Motor neuron (in vitro differentiated cells): ENCODE measurements at regions not wholly inside any gene's neighbourhood (a gene's known extent, or its start where the extent isn't known, plus 50 kb on each side); places are given as distances from the start of the nearest gene placed in this dataset.
A peak's percentile ranks its signal among the peaks of the same experiment; 100 is the strongest.

Experiments
- ATAC-seq, 8 experiments: fragments of 200-7000 bp; cut with Tn5 transposase; replicated peaks in 6 of 8; 2 replicates each; pipeline ENCODE4 v1.8.0; 2021; ENCODE audit warnings: mild to moderate bottlenecking in 8 of 8, moderate library complexity in 8 of 8
- H3K27ac ChIP-seq, 2 donors: fragments of 250-450 bp; sonication (Bioruptor Pico); 2 replicates each; pipeline ENCODE4 v1.9.0; 2021; ENCODE audit warnings: antibody characterized with exemption in 2 of 2, mild to moderate bottlenecking in 2 of 2, moderate library complexity in 1 of 2
- H3K4me1 ChIP-seq, 2 donors: fragments of 250-450 bp; sonication (Bioruptor Pico); replicated peaks in 1 of 2; 2 replicates each; pipeline ENCODE4 v1.6.1; 2021; ENCODE audit warnings: antibody characterized with exemption in 2 of 2, mild to moderate bottlenecking in 2 of 2, moderate library complexity in 1 of 2
- H3K4me3 ChIP-seq, 5 donors: fragments of 250-450 bp; sonication (Bioruptor Pico); 2 replicates each; pipeline ENCODE4 v1.9.0; 2021; ENCODE audit warnings: antibody characterized with exemption in 5 of 5, mild to moderate bottlenecking in 5 of 5, moderate library complexity in 4 of 5
- WGBS, 10 experiments: fragments of 450-650 bp; shearing (Covaris generic); methylation state at CpG; one replicate each; pipeline ENCODE4 v1.0.0; 2022; 5-methylcytosine and 5-hydroxymethylcytosine counted together
- in situ Hi-C, 9 experiments: fragments of 400-800 bp; cut with MboI; loops; one replicate each; pipeline ENCODE4 v1.15.0; 2021; ENCODE audit warnings: low sequenced_read_pairs in 9 of 9, low pct_unique_long_range_greater_than_20kb in 2 of 9; ENCODE audit not compliant: unreplicated experiment in 9 of 9

GRCh38 chr7:38051311-38051710, 126.7 kb upstream of the STARD3NL start:
- WGBS, 10 experiments = no CpG with 5 or more reads among the region's 2 CpGs
- Histone ChIP-seq H3K27ac (peak overlapping the region; percentile 22 to 24), H3K4me1 (peaks cover 10 to 14% of the 10 kb centered on the region in 2 donors), H3K4me3 (no peak overlapping the region)
- in situ Hi-C loops = no loop called here
- ATAC-seq = no peak

- H3K27ac ChIP-seq = peak overlapping the region; percentile 22 to 24
- H3K4me1 ChIP-seq = peaks cover 10 to 14% of the 10 kb centered on the region in 2 donors
- peak in 5 of 8 experiments; percentile 86 to 100 (median 99) for ATAC-seq
- in situ Hi-C loops = no loop called here
- no peak overlapping the region for H3K4me3 ChIP-seq
- 0 to 47% (median 8%) methylated on average over 1 to 3 of the region's 3 CpGs; no CpG with 5 or more reads in 4 of the 10 experiments for WGBS, 10 experiments
Measured at GRCh38 chr7:38051786-38052185, 126.3 kb upstream of the STARD3NL start.

GRCh38 chr7:38052786-38053185, 125.3 kb upstream of the STARD3NL start:
- in situ Hi-C loops = no loop called here
- H3K4me1 ChIP-seq = peaks cover 10 to 14% of the 10 kb centered on the region in 2 donors
- H3K4me3 ChIP-seq = no peak overlapping the region
- ATAC-seq = no peak
- WGBS, 10 experiments = 0 to 100% (median 76%) methylated on average over 1 to 2 of the region's 2 CpGs; no CpG with 5 or more reads in 1 of the 10 experiments
- no peak overlapping the region for H3K27ac ChIP-seq

- H3K27ac ChIP-seq = no peak overlapping the region
- 0 to 100% (median 75%) methylated on average over 1 to 3 of the region's 3 CpGs; no CpG with 5 or more reads in 3 of the 10 experiments for WGBS, 10 experiments
- peaks cover 10 to 14% of the 10 kb centered on the region in 2 donors for H3K4me1 ChIP-seq
- in situ Hi-C loops = no loop called here
- no peak for ATAC-seq
- H3K4me3 ChIP-seq = no peak overlapping the region
Measured at GRCh38 chr7:38054199-38054598, 123.8 kb upstream of the STARD3NL start.

- in situ Hi-C loops = no loop called here
- peaks cover 0 to under 1% of the 10 kb centered on the region in 2 donors for H3K4me1 ChIP-seq
- no peak overlapping the region for H3K4me3 ChIP-seq
- H3K27ac ChIP-seq = no peak overlapping the region
- ATAC-seq = no peak
- 0 to 76% (median 25%) methylated on average over 2 to 3 of the region's 4 CpGs; no CpG with 5 or more reads in 3 of the 10 experiments for WGBS, 10 experiments
Measured at GRCh38 chr7:38057829-38058228, 120.2 kb upstream of the STARD3NL start.

- in situ Hi-C loops = no loop called here
- Histone ChIP-seq H3K4me3 (no peak overlapping the region), H3K27ac (no peak overlapping the region), H3K4me1 (no peaks in the 10 kb centered on the region)
- WGBS, 10 experiments = 0 to 83% (median 40%) methylated on average over 2 to 4 of the region's 4 CpGs; no CpG with 5 or more reads in 1 of the 10 experiments
- no peak for ATAC-seq
Measured at GRCh38 chr7:38060116-38060515, 117.9 kb upstream of the STARD3NL start.

GRCh38 chr7:38060637-38061036, 117.4 kb upstream of the STARD3NL start:
- ATAC-seq = no peak

GRCh38 chr7:38066391-38066790, 111.7 kb upstream of the STARD3NL start:
- H3K4me3 ChIP-seq = no peak overlapping the region
- in situ Hi-C loops = no loop called here
- WGBS, 10 experiments = 10 to 97% (median 71%) methylated on average over 2 to 5 of the region's 5 CpGs; no CpG with 5 or more reads in 1 of the 10 experiments
- H3K4me1 ChIP-seq = no peaks in the 10 kb centered on the region
- no peak overlapping the region for H3K27ac ChIP-seq
- ATAC-seq = no peak

More at GRCh38 chr7:38060637-38061036, 117.4 kb upstream of the STARD3NL start:
- Histone ChIP-seq H3K4me3 (no peak overlapping the region), H3K27ac (no peak overlapping the region), H3K4me1 (no peaks in the 10 kb centered on the region)
- in situ Hi-C loops = no loop called here
- 7 to 80% (median 29%) methylated on average over 1 of the region's 1 CpG; no CpG with 5 or more reads in 1 of the 10 experiments for whole genome bisulfite sequencing, 10 experiments

GRCh38 chr7:38068461-38068860, 109.6 kb upstream of the STARD3NL start:
- Histone ChIP-seq H3K4me3 (no peak overlapping the region), H3K4me1 (no peaks in the 10 kb centered on the region), H3K27ac (no peak overlapping the region)
- WGBS, 10 experiments = 6 to 100% (median 89%) methylated on average over 1 to 2 of the region's 2 CpGs; no CpG with 5 or more reads in 1 of the 10 experiments
- ATAC-seq = peak in 2 of 8 experiments; percentile 34 to 56
- in situ Hi-C loops = no loop called here

- no peak for ATAC-seq
- Histone ChIP-seq H3K27ac (no peak overlapping the region), H3K4me3 (no peak overlapping the region), H3K4me1 (no peaks in the 10 kb centered on the region)
- in situ Hi-C loops = no loop called here
- 0 to 100% (median 72%) methylated on average over 1 to 6 of the region's 6 CpGs; no CpG with 5 or more reads in 1 of the 10 experiments for WGBS, 10 experiments
Measured at GRCh38 chr7:38069052-38069451, 109.0 kb upstream of the STARD3NL start.

- no peak overlapping the region for H3K4me3 ChIP-seq
Measured at GRCh38 chr7:38070718-38071117, 107.3 kb upstream of the STARD3NL start.

GRCh38 chr7:38086857-38087256, 91.2 kb upstream of the STARD3NL start:
- H3K4me1 ChIP-seq = no peaks in the 10 kb centered on the region
- no peak for ATAC-seq
- H3K27ac ChIP-seq = no peak overlapping the region
- H3K4me3 ChIP-seq = no peak overlapping the region
- in situ Hi-C loops = loop anchor here in 1 of 9 experiments (25.0 kb wide), 1 partner anchor 150 kb away; no protein-coding TSS in a partner anchor

More at GRCh38 chr7:38070718-38071117, 107.3 kb upstream of the STARD3NL start:
- WGBS, 10 experiments = 0 to 67% (median 8%) methylated on average over 1 of the region's 1 CpG; no CpG with 5 or more reads in 6 of the 10 experiments
- in situ Hi-C loops = no loop called here
- H3K4me1 ChIP-seq = no peaks in the 10 kb centered on the region
- ATAC-seq = peak; percentile 12 to 76 (median 58)
- H3K27ac ChIP-seq = no peak overlapping the region

GRCh38 chr7:38102507-38102906, 75.5 kb upstream of the STARD3NL start:
- peak in 2 of 8 experiments; percentile 15 to 71 for ATAC-seq
- Histone ChIP-seq H3K4me1 (no peaks in the 10 kb centered on the region), H3K27ac (no peak overlapping the region), H3K4me3 (no peak overlapping the region)
- 0 to 100% (median 67%) methylated on average over 1 of the region's 1 CpG; no CpG with 5 or more reads in 3 of the 10 experiments for WGBS, 10 experiments
- in situ Hi-C loops = loop anchor here in 6 of 9 experiments (10.0 to 25.0 kb wide), 5 partner anchors 110 to 235 kb away; no protein-coding TSS in a partner anchor
